ENCODE measurements at regions not wholly inside any gene's neighbourhood (a gene's known extent, or its start where the extent isn't known, plus 50 kb on each side); places are given as distances from the start of the nearest gene placed in this dataset.
"Not testable (repeated sequence)": the region's sequence is repeated elsewhere in the genome, so short reads cannot be mapped to it uniquely, and the experiment has no call there.

- no peak for DNase-seq
Measured at GRCh38 chr4:1559896-1560650, 124.0 kb downstream of the FAM53A start.

- no peak for DNase-seq
Measured at GRCh38 chr4:1558205-1558604, 125.9 kb downstream of the FAM53A start.

GRCh38 chr4:1557221-1557597 is 126.9 kb downstream of the FAM53A start:
- DNase-seq = no peak

GRCh38 chr4:1556541-1557220 is 127.4 kb downstream of the FAM53A start:
- no peak for DNase-seq

- no peak for DNase-seq
Measured at GRCh38 chr4:1554876-1555265, 129.2 kb downstream of the FAM53A start.

- DNase-seq = no peak
Measured at GRCh38 chr4:1554246-1554875, 129.8 kb downstream of the FAM53A start.

- DNase-seq = no peak
Measured at GRCh38 chr4:1553365-1553764, 130.7 kb downstream of the FAM53A start.

GRCh38 chr4:1552451-1552850 is 131.7 kb downstream of the FAM53A start:
- no peak for DNase-seq

GRCh38 chr4:1551211-1551610 is 132.9 kb downstream of the FAM53A start:
- DNase-seq = no peak

- DNase-seq = no peak
Measured at GRCh38 chr4:1550122-1551070, 133.7 kb downstream of the FAM53A start.

- no peak for DNase-seq
Measured at GRCh38 chr4:1549638-1550035, 134.5 kb downstream of the FAM53A start.

GRCh38 chr4:1548827-1549637 is 135.1 kb downstream of the FAM53A start:
- DNase-seq = peak in 3 of 5 donors; percentile 32 to 50 (median 36)

- no peak for DNase-seq
Measured at GRCh38 chr4:1547856-1548826, 136.0 kb downstream of the FAM53A start.

- no peak for DNase-seq
Measured at GRCh38 chr4:1547131-1547855, 136.8 kb downstream of the FAM53A start.

- DNase-seq = no peak
Measured at GRCh38 chr4:1544861-1545281, 138.6 kb upstream of the NKX1-1 start.

- DNase-seq = not testable (repeated sequence)
Measured at GRCh38 chr4:1544435-1544834, 138.2 kb upstream of the NKX1-1 start.

- DNase-seq = no peak
Measured at GRCh38 chr4:1543976-1544375, 137.7 kb upstream of the NKX1-1 start.

- no peak for DNase-seq
Measured at GRCh38 chr4:1543561-1543960, 137.3 kb upstream of the NKX1-1 start.

- no peak for DNase-seq
Measured at GRCh38 chr4:1542516-1543320, 136.5 kb upstream of the NKX1-1 start.

All from T-helper 1 cell (primary cell).